Erythroblast (primary cell): ENCODE measurements at regions not wholly inside any gene's neighbourhood (a gene's known extent, or its start where the extent isn't known, plus 50 kb on each side); places are given as distances from the start of the nearest gene placed in this dataset.

ENCODE experiments used
- GATA1 ChIP-seq: IDR thresholded peaks from 2 replicates; pipeline ENCODE4 v1.6.1; 2011; ENCODE audit warnings: low read depth, mild to moderate bottlenecking, control low read depth, low read length, moderate library complexity
- POLR2A ChIP-seq: IDR thresholded peaks from 2 replicates; pipeline ENCODE4 v1.6.1; 2011; ENCODE audit warnings: mild to moderate bottlenecking, low read length

DNA sequence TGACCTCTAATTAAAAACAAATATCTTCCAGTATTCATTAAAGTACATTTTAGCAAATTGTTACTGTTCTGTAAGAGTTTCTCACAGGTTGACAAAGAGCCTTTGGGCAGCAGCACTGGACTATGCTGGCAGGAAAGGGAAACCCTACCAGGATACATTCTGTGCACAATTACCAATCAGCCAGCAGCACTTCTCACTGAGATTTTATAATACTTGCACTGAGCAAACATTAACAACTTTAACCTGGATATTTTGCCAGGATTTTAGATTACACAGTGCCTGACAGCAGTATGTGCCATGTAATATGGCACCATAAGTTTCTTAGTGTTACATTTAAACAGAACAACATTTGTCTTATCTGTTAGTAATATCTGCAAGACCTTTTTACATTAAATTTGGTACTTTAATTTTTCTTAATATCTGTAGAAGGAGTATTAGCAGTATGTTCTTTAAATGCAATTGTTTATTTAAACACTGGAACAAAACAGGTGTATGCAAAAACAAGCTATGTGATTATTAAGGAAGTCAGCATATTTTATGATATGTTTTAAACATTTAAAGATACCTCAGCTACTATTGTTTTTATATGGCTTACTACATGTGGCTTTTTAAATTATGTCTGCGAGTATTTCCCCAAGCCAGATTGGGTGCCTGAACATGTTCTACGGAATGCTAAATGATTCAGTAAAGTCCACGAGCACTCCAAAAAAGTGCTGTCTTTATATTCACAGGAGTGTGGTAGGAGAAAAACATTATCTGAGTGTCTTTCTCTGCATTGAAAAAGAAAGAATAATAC is 699.0 kb upstream of the LUZP2 start:
- TF ChIP-seq POLR2A, result no peak
- no peak for TF ChIP-seq GATA1
